ENCODE measurements at regions not wholly inside any gene's neighbourhood (a gene's known extent, or its start where the extent isn't known, plus 50 kb on each side); places are given as distances from the start of the nearest gene placed in this dataset.

GRCh38 chr5:7074176-7074575 is 321.8 kb upstream of the ADCY2 start:
- Histone ChIP-seq H3K36me3 (replicated peaks; ENCODE audit: insufficient read depth, low read depth) (no peaks in the 10 kb centered on the region), H3K4me1 (ENCODE audit: insufficient read depth) (no peaks in the 10 kb centered on the region), H3K4me3 (no peak overlapping the region), H3K27me3 (no peaks in the 10 kb centered on the region), H3K27ac (no peak overlapping the region), H2AFZ (no peak overlapping the region), H3K9me3 (ENCODE audit: low read depth) (no peaks in the 10 kb centered on the region), H4K20me1 (ENCODE audit: insufficient read depth, poor library complexity, severe bottlenecking) (no peaks in the 10 kb centered on the region), H3K79me2 (no peaks in the 10 kb centered on the region), H3K4me2 (no peak overlapping the region), H3K9me2 (replicated peaks; ENCODE audit: insufficient read depth) (no peaks in the 10 kb centered on the region)
- TF ChIP-seq CTCF (IDR thresholded peaks at IDR 0.05; ENCODE audit: poor library complexity), result peak; percentile 10
- TF ChIP-seq EZH2phosphoT487 (IDR thresholded peaks at IDR 0.05; ENCODE audit: low read depth, severe bottlenecking, unreplicated experiment), result no peak
- no peak for TF ChIP-seq EZH2 (IDR thresholded peaks at IDR 0.05; ENCODE audit: borderline replicate concordance)
- DNase-seq (ENCODE audit: low spot score), result no peak
- WGBS (ENCODE audit: low lambda C conversion rate, missing lambda C conversion rate), result 52% methylated on average over 1 of the region's 1 CpG

DNA sequence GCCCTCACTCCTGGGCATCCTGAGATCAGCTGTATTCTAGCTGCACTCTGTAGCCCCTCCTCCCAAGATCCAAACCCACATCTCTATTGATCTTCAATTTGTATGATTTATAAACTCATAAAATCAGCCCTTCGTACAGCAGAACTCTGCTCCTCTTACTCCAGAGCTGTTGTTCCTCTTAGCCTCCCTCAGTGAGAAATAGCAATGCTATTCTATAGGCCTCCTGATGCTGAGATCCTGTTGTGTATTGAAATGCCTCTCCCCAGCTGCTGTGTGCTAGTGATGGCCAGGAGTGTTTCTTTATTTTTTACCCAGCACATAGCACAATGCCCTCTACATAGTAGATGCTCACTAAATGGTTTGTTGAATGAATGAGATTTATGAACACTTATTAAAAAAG is 320.5 kb upstream of the ADCY2 start:
- DNase-seq (ENCODE audit: low spot score), result no peak
- Histone ChIP-seq H2AFZ (no peak overlapping the region), H3K9me2 (replicated peaks; ENCODE audit: insufficient read depth) (no peaks in the 10 kb centered on the region), H3K36me3 (replicated peaks; ENCODE audit: insufficient read depth, low read depth) (no peaks in the 10 kb centered on the region), H4K20me1 (ENCODE audit: insufficient read depth, poor library complexity, severe bottlenecking) (no peaks in the 10 kb centered on the region), H3K4me3 (no peak overlapping the region), H3K9me3 (ENCODE audit: low read depth) (no peaks in the 10 kb centered on the region), H3K79me2 (no peaks in the 10 kb centered on the region), H3K27me3 (no peaks in the 10 kb centered on the region), H3K4me2 (no peak overlapping the region), H3K4me1 (ENCODE audit: insufficient read depth) (no peaks in the 10 kb centered on the region), H3K27ac (no peak overlapping the region)
- TF ChIP-seq EZH2 (IDR thresholded peaks at IDR 0.05; ENCODE audit: borderline replicate concordance) (no peak), CTCF (IDR thresholded peaks at IDR 0.05; ENCODE audit: poor library complexity) (no peak), EZH2phosphoT487 (IDR thresholded peaks at IDR 0.05; ENCODE audit: low read depth, severe bottlenecking, unreplicated experiment) (no peak)
- WGBS (ENCODE audit: low lambda C conversion rate, missing lambda C conversion rate), result 88% methylated on average over 1 of the region's 1 CpG

GRCh38 chr5:7078101-7078500 is 317.8 kb upstream of the ADCY2 start:
- Histone ChIP-seq H3K27ac (no peak overlapping the region), H3K4me1 (ENCODE audit: insufficient read depth) (no peaks in the 10 kb centered on the region), H3K9me2 (replicated peaks; ENCODE audit: insufficient read depth) (no peaks in the 10 kb centered on the region), H4K20me1 (ENCODE audit: insufficient read depth, poor library complexity, severe bottlenecking) (no peaks in the 10 kb centered on the region), H3K36me3 (replicated peaks; ENCODE audit: insufficient read depth, low read depth) (no peaks in the 10 kb centered on the region), H3K27me3 (no peaks in the 10 kb centered on the region), H3K9me3 (ENCODE audit: low read depth) (no peaks in the 10 kb centered on the region), H2AFZ (no peak overlapping the region), H3K4me3 (no peak overlapping the region), H3K79me2 (no peaks in the 10 kb centered on the region), H3K4me2 (no peak overlapping the region)
- WGBS (ENCODE audit: low lambda C conversion rate, missing lambda C conversion rate), result 69% methylated on average over 6 of the region's 6 CpGs
- no peak for TF ChIP-seq EZH2phosphoT487 (IDR thresholded peaks at IDR 0.05; ENCODE audit: low read depth, severe bottlenecking, unreplicated experiment)
- no peak for TF ChIP-seq CTCF (IDR thresholded peaks at IDR 0.05; ENCODE audit: poor library complexity)
- no peak for DNase-seq (ENCODE audit: low spot score)

DNA sequence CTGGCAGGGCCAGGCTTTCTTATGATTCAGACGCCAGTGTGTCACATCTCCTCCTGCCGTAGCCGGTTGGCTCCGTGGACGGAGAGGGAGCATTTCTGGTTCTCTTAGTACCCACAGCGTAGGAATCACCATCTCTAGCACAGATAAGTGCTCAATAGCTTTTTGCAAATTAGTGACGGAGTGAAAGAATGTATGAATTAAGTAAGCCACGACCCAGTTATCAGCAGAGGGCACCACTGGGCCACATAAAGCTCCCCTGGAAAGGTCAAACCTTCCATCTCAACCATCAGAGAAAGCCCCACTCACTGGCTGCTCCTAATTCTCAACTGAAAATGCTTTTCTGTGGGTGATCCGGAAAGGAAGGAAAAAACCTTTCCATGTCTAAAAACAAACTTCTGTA is 317.0 kb upstream of the ADCY2 start:
- Histone ChIP-seq H3K9me3 (ENCODE audit: low read depth) (no peaks in the 10 kb centered on the region), H3K4me2 (no peak overlapping the region), H4K20me1 (ENCODE audit: insufficient read depth, poor library complexity, severe bottlenecking) (no peaks in the 10 kb centered on the region), H3K4me3 (no peak overlapping the region), H3K27ac (no peak overlapping the region), H3K79me2 (no peaks in the 10 kb centered on the region), H2AFZ (no peak overlapping the region), H3K4me1 (ENCODE audit: insufficient read depth) (no peaks in the 10 kb centered on the region), H3K27me3 (no peaks in the 10 kb centered on the region), H3K9me2 (replicated peaks; ENCODE audit: insufficient read depth) (no peaks in the 10 kb centered on the region), H3K36me3 (replicated peaks; ENCODE audit: insufficient read depth, low read depth) (no peaks in the 10 kb centered on the region)
- TF ChIP-seq EZH2phosphoT487 (IDR thresholded peaks at IDR 0.05; ENCODE audit: low read depth, severe bottlenecking, unreplicated experiment) (no peak), CTCF (IDR thresholded peaks at IDR 0.05; ENCODE audit: poor library complexity) (peak; percentile 43)
- WGBS (ENCODE audit: low lambda C conversion rate, missing lambda C conversion rate), result 57% methylated on average over 9 of the region's 9 CpGs
- DNase-seq (ENCODE audit: low spot score), result peak; percentile 42
